PC-9 (cell line): ENCODE measurements at regions not wholly inside any gene's neighbourhood (a gene's known extent, or its start where the extent isn't known, plus 50 kb on each side); places are given as distances from the start of the nearest gene placed in this dataset.

Experiments
- BruUV-seq: library from RNA; stranded (reverse); fragments of 400-500 nt; replicated peaks from 2 replicates; lab custom pipeline; 2021; lab: Mats Ljungman, UMichigan
- CTCF ChIA-PET: fragments of 300-600 bp; sonication (Branson Sonifier 250); formaldehyde crosslinking; loops from one replicate; lab custom pipeline; 2022; ENCODE audit warnings: antibody characterized with exemption; lab: Charles Lee
- POLR2A ChIA-PET: fragments of 300-600 bp; sonication (Branson Sonifier 250); formaldehyde crosslinking; loops from one replicate; lab custom pipeline; 2022; ENCODE audit warnings: antibody characterized with exemption; ENCODE audit not compliant: unreplicated experiment; lab: Charles Lee
- DNase-seq, 2 experiments: peaks; one replicate each; pipeline versions ENCODE4 v3.0.0 to v3.0.0-alpha.2; 2015 to 2022; ENCODE audit warnings: mixed read lengths in 1 of 2
- H2AFZ ChIP-seq: fragments of 200-600 bp; sonication (generic); 2 replicates; pipeline ENCODE4 v1.8.1; 2017; ENCODE audit warnings: antibody characterized with exemption
- H3F3A ChIP-seq: fragments of 200-600 bp; sonication (generic); 2 replicates; pipeline ENCODE4 v1.8.1; 2017; ENCODE audit warnings: antibody characterized with exemption, mild to moderate bottlenecking, low read depth; ENCODE audit not compliant: insufficient read depth
- H3K27ac ChIP-seq: fragments of 200-600 bp; sonication (generic); 2 replicates; pipeline ENCODE4 v1.6.1; 2016; ENCODE audit warnings: mixed run types
- H3K27me3 ChIP-seq: fragments of 200-600 bp; sonication (generic); 2 replicates; pipeline ENCODE4 v1.6.1; 2016; ENCODE audit warnings: low read depth, mixed run types; ENCODE audit not compliant: insufficient read depth
- H3K36me3 ChIP-seq: fragments of 200-600 bp; sonication (generic); 2 replicates; pipeline ENCODE4 v1.6.1; 2016; ENCODE audit warnings: low read depth, mixed run types
- H3K4me1 ChIP-seq: fragments of 200-600 bp; sonication (generic); replicated peaks from 2 replicates; pipeline ENCODE4 v1.6.1; 2016; ENCODE audit warnings: mixed run types; ENCODE audit not compliant: insufficient read depth
- H3K4me2 ChIP-seq: fragments of 200-600 bp; sonication (generic); 2 replicates; pipeline ENCODE4 v1.6.1; 2017; ENCODE audit warnings: mixed run types
- H3K4me3 ChIP-seq: fragments of 200-600 bp; sonication (generic); 2 replicates; pipeline ENCODE4 v1.6.1; 2016; ENCODE audit warnings: mixed run types
- H3K79me2 ChIP-seq: fragments of 200-600 bp; sonication (generic); 2 replicates; pipeline ENCODE4 v1.6.1; 2017; ENCODE audit warnings: low read depth, mixed run types
- H3K9me2 ChIP-seq: fragments of 200-600 bp; sonication (generic); 2 replicates; pipeline ENCODE4 v1.8.1; 2017; ENCODE audit warnings: mild to moderate bottlenecking; ENCODE audit not compliant: insufficient read depth
- H3K9me3 ChIP-seq: fragments of 200-600 bp; sonication (generic); 2 replicates; pipeline ENCODE4 v1.8.1; 2016; ENCODE audit warnings: low read depth; ENCODE audit not compliant: insufficient read depth
- H4K20me1 ChIP-seq: fragments of 200-600 bp; sonication (generic); 2 replicates; pipeline ENCODE4 v1.8.1; 2017; ENCODE audit not compliant: insufficient read depth
- CTCF ChIP-seq: fragments of 200-600 bp; sonication (generic); conservative IDR thresholded peaks from 2 replicates; pipeline ENCODE4 v1.6.1; 2017; ENCODE audit warnings: mixed run types, antibody characterized with exemption, mild to moderate bottlenecking, moderate library complexity
- EZH2 ChIP-seq: fragments of 200-600 bp; sonication (generic); IDR thresholded peaks from 2 replicates; pipeline ENCODE4 v1.8.0; 2017; ENCODE audit warnings: antibody characterized with exemption, low read depth
- intact Hi-C: fragments of 100-400 bp; cut with micrococcal nuclease; formaldehyde crosslinking; loops from one replicate; pipeline ENCODE4 v1.10.0; 2022; ENCODE audit not compliant: unreplicated experiment

- CTCF ChIA-PET: no interaction called here
- intact Hi-C loops: no loop called here
Measured at GRCh38 chr4:186342582-186342981, 76.6 kb downstream of the F11 start.

DNA sequence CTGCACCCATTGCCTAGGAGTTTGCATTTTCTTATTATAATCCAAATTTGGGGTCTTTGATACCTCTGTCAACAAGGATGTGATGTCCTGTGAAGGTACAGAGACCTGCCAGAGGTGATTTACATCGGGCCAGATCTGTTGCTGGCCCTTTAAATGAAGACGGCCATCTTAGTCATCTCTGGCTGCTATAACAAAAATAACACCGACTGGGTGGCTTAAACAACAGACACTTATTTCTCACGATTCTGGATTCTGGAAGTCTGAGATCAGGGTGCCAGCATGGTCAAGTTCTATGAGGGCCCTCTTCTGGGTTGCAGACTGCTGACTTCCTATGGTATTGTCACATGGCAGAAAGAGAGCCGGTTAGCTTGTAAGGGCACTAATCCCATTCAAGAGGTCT lies 75.7 kb downstream of the F11 start:
- ChIA-PET CTCF (no interaction called here), POLR2A (no interaction called here)
- Histone ChIP-seq H2AFZ (no peak overlapping the region), H3F3A (no peaks in the 10 kb centered on the region), H3K9me3 (no peaks in the 10 kb centered on the region), H3K36me3 (no peaks in the 10 kb centered on the region), H3K4me2 (no peak overlapping the region), H4K20me1 (no peaks in the 10 kb centered on the region), H3K9me2 (no peaks in the 10 kb centered on the region), H3K27ac (no peak overlapping the region), H3K79me2 (no peaks in the 10 kb centered on the region), H3K4me1 (no peaks in the 10 kb centered on the region), H3K4me3 (no peak overlapping the region), H3K27me3 (peaks cover 31% of the 10 kb centered on the region)
- no TSS peak for BruUV-seq
- intact Hi-C loops: no loop called here
- TF ChIP-seq CTCF: no peak
- TF ChIP-seq EZH2: no peak
- DNase-seq: no peak

More at GRCh38 chr4:186342582-186342981, 76.6 kb downstream of the F11 start:
- Histone ChIP-seq H3K4me1 (no peaks in the 10 kb centered on the region), H3K9me2 (no peaks in the 10 kb centered on the region), H3K4me3 (no peak overlapping the region), H2AFZ (no peak overlapping the region), H3K79me2 (no peaks in the 10 kb centered on the region), H3K36me3 (no peaks in the 10 kb centered on the region), H4K20me1 (no peaks in the 10 kb centered on the region), H3F3A (no peaks in the 10 kb centered on the region), H3K27ac (no peak overlapping the region), H3K27me3 (peaks cover 32% of the 10 kb centered on the region), H3K4me2 (no peak overlapping the region), H3K9me3 (no peaks in the 10 kb centered on the region)
- DNase-seq: no peak
- TF ChIP-seq EZH2 (no peak), CTCF (no peak)
- BruUV-seq: no TSS peak
- POLR2A ChIA-PET: no interaction called here
